ENCODE measurements at regions not wholly inside any gene's neighbourhood (a gene's known extent, or its start where the extent isn't known, plus 50 kb on each side); places are given as distances from the start of the nearest gene placed in this dataset.

DNA sequence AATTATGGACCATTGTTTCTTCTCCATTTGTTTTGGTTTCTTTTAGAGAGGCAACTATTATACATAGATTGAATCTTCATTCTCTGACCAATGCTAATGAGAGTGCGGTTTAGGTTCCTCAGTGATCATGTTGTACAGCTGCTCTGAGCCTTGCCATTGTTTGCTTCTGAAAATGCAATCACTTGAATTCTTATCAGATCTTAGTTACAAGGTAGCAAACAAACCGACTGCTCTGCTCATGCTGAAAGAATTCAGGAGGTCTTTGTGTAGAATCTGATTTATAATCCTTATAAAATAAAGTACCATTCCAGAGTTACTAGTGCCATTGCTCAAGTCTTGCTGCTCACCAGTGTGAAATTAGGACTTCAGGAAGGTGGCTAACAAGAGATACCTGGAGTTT lies 569.1 kb upstream of the ID4 start:
- no peak for DNase-seq (ENCODE audit: low spot score)

DNA sequence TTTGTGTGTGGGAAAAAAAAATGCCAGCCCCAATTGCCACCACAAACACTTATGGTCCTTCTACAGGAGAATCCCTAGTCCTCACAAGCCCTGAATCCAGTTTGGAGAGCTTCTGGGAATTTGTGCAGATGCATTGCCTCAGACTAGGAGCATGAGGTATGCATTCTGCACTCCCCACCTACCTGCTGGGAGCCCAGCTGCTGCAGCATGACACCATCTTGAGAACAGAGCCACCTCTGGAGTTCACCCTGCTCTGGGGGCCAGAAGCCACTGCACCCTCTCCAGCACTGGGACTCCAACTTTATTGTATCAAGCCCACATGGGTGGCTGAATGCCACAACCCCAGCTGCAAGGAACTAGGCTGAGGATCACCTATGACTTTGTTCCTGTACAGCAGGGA lies 568.5 kb upstream of the ID4 start:
- no peak for DNase-seq (ENCODE audit: low spot score)

DNA sequence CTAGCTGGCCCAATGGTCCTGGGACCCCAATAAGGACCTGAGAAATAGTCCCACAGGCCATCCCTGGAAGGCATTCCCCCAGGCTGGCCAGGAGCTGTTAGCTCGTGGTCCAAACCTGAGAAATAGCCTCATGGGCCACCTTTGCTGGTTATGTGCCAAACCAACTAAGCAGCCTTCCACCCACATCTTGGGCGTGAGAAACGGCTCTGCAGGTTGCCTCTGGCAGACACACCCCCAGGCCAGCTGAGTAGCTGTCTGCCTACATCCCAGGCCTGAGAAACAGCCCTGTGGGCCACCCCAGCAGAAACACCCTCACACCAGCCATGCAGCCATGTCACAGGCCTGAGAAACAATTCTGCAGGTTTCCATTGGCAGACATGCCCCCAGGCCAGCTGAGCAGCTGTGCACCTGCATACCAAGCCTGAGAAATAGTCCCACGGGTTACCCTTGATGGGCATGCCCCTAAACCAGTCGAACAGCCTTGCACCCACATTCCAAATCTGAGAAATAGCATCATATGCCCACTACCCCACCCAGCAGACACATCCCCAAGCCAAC lies 567.8 kb upstream of the ID4 start:
- DNase-seq (ENCODE audit: low spot score), result no peak

DNA sequence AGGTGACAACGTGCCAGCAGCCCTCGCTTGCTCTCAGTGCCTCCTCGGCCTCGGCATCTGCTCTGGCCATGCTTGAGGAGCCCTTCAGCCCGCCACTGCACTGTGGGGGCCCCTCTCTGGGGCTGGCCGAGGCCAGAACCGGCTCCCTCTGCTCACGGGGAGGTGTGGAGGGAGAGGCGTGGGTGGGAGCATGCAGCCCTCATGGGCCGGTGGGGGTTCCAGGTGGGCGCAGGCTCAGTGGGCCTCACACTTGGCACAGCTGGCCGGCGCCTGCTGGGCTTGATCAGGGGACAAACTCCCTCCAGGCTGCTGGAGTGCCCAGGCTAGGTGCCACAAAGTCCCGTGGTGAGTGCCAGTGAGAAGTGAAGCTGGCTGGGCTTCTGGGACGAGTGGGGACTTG lies 566.6 kb upstream of the ID4 start:
- DNase-seq (ENCODE audit: low spot score), result no peak

DNA sequence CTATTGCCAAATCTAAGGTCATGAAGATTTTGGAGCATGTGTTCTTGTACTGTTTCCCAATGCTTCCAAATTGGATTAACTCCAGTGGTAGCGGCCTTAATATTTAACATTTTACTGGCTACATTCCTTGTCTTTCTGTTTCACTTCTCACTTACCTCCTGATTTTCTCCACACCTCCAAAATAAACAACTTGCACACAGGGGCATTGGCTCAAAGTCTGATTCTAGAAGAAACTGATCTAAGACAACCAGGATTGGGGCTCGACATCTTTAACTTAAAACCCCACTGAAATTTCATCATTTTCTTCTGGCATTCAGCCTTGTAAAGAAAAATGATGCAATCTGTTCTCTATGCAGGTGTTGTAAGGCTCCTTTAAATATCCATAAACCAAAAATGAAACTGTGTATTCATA lies 557.9 kb upstream of the ID4 start:
- DNase-seq (ENCODE audit: low spot score), result no peak

DNA sequence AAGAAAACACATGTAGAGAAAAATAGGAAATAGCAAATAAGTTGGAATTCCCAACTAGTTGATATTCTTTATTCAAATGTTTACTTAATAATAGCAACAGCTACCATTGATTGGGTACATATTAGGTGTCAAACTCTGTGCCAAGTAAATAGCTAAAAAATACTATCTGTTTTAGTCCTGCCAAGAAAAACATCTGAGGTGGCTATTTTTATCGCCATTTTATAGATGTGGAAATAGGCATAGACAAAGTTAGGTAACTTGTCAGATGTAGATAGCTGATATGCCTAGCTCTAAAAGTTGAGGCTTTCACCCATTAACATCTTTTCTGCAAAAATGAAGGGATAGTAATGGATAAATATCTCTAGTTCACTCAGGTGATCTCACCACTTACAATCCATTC lies 549.2 kb upstream of the ID4 start:
- no peak for DNase-seq (ENCODE audit: low spot score)

DNA sequence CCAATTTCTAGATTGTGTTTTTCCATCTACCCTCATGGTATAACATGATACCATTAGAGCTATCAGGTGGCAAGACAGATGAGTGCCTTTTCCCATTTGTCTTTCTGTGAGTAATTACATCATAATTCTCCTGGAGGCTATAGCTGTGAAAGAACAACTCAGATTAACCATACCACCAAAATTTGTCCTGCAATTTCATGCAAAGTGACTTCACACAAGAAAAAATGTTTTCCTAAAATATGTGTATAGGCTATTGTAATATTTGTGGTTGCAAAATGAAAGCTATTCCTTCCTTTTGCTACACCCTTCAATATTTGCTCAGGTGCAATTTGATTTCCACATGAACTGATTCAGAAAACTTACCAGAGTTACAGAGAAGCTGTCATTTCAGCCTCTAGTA lies 547.7 kb upstream of the ID4 start:
- no peak for DNase-seq (ENCODE audit: low spot score)

DNA sequence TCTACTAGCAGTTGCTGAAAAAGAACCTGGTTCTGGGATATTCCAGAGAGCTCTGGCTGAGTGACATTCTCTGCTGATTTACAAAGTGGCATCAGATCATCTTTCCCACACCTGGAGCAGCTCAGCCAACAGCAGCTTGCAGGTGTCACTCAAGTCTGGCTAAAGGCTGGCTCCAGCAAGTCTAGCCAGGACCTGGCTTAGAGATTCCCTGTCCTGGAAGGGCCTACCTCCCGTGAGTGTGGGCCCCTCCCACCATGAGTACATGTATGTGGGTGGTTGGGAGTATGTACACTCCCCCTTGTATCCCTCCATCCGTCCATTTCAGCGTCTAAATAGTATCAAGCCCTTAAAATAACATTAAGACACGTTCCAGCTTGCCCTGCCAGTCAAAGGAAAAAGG lies 539.3 kb upstream of the ID4 start:
- DNase-seq (ENCODE audit: low spot score), result no peak

DNA sequence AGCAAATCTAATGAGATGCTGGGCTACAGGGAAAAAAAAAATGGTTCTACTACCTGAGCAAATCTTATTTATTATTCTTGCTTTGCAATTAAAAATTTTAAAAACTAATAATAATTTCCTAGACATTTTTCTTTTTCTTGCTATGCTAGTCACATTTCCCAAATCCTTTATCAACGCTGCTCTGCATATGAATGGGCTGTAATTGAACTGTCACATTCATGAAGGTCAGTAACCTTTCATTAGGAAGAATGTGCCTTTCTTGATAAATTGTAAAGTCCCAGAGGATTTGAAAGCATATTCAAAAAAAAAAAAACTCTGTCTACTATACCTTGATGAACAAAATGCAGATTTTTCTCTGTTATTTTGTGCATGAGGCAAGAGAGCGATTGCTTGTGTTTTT lies 538.7 kb upstream of the ID4 start:
- no peak for DNase-seq (ENCODE audit: low spot score)

DNA sequence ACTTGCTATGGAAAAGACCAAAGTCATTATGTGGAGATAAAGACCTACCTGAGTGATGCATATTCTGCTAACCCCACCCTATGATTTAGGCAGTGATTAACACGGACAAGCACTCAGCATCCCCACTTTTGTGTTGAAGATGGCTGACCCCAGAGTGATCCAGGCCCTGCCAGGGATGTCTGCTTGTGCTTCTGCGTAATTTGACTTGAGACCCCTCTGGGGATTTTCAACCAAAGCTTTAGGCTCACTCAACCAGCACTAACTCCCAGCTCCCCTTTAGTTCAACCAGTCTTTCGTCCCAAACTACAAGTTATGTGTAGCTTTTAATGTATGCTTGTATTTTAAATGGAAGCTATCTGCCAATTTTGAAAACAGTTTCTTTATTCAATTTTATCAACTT lies 538.0 kb upstream of the ID4 start:
- DNase-seq (ENCODE audit: low spot score), result no peak

DNA sequence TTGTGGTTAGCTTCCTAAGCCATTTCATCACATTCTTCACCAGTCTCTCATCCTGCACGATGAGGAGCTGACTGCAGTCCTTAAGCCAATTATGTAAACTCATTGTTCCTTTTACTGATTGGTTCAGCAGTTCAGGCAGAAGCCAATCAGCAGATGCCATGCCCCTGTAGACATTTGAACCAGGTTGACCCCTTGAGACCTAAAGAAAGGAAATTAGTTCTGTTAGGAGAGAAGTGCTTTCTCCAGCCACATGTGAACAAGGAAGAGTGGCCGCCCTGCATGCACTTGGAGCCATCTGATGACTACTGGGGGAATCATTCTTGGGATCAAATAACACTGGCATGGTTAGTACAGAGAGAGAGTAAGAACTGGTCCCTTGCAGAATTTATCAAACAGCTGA lies 535.2 kb upstream of the ID4 start:
- no peak for DNase-seq (ENCODE audit: low spot score)

DNA sequence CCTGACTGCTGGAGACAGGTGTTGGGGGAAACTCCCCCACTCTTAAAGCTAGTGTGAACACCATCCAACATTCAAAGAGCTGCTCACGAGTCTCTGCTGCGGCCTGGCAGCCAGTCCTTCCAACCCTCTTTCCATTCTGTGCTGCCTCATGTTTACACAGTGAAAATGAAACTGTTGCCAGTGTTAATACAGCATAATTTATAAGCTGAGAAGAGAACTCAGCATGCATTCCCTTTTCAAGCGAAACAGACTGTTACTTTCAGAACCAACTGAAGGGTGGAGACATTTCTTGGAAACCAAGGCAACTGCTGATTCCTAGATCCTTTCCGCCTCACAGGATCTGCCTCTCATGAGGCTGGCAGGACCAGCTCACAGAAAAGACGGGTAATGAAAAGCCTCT lies 533.8 kb upstream of the ID4 start:
- no peak for DNase-seq (ENCODE audit: low spot score)

DNA sequence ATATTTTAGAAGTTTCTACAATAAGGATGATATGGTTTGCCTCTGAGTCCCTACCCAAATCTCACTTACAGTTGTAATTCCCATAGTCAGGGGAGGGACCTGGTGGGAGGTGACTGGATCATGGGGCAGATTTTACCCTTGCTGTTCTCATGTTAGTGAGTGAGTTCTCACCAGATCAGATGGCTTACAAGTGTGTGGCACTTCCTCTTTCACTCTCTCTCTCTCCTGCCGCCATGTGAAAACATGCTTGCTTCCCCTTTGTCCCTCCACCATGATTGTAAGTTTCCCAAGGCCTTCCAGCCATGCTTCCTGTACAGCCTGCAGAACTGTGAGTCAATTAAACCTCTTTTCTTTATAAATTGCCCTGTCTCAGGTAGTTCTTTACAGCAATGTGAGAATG lies 527.5 kb upstream of the ID4 start:
- DNase-seq (ENCODE audit: low spot score), result no peak

DNA sequence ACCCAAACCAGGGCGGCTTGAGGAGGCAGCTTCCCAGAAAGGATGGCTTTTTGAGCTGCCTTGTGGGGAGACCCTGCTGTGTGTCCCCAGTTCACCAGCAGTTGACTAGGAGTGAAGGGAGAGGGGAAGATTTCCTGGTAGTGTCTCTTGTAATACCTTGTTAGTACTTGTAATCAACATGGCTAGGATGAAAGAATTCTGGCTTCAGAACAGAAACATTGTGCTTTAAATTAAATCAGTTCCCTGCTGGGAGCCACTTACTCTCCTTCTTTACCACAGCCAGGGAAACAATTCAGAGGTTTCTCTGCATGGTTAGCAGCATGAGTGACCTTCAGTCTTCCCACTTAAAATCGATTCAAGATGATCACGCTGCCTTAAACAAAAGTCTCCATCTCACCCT lies 525.4 kb upstream of the ID4 start:
- no peak for DNase-seq (ENCODE audit: low spot score)

DNA sequence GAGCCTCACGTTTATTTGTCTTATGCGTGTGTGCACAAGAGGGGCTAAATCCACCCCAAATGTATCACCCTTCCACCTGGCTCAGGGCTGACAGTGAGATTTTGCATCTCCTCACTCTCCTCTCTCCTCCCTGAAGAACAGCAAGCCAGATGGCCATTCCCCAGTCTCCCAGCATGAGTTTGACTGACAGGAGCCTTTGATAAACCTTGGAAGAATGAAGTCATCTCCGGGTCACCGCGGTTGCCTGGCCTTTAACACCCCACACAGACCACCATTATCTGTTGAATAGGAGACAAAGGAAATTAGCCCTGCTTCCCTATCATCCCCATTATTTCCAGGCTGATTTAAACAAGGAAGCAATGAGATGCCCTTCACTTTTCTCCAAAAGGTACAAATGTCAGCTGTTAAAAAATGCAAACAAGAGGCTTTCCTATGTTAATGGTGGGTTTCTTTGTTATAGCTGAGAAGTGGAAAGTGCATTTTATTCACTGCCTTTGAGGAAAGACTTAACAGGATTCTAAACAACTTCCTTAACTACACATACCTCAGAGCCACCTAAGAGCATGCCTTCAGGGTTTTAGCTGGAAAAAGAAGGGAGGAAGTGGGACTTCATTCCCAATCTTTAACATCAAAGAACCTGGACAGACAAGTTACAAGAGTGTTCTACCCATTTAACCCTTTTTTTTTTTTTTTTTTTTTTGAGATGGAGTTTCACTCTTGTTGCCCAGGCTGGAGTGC lies 524.8 kb upstream of the ID4 start:
- DNase-seq (ENCODE audit: low spot score), result no peak

DNA sequence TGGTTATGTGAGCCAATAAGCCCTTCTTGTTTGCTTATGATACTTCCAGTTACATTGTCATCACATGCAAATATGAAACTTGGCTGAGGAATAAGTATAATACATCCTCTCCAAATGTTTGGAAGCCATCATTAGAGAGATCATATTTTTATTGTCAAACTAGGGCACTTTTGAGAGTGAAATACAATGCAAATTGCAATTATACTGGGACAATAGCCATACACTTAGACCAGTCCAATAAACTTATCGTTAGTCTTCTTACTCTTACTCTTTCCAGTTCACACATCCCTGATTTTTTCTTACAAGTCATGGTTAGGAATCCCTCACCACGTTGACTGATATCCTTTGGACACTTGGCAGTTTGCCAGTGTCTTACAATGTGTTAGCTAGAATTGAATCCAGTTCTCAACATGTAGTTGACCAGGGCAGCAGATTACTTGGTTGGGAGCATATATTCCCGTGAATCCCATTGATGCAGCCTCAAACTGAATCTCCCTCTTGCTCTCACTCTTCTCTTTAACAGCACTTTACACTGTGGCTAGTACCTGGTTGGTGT lies 519.7 kb upstream of the ID4 start:
- no peak for DNase-seq (ENCODE audit: low spot score)

DNA sequence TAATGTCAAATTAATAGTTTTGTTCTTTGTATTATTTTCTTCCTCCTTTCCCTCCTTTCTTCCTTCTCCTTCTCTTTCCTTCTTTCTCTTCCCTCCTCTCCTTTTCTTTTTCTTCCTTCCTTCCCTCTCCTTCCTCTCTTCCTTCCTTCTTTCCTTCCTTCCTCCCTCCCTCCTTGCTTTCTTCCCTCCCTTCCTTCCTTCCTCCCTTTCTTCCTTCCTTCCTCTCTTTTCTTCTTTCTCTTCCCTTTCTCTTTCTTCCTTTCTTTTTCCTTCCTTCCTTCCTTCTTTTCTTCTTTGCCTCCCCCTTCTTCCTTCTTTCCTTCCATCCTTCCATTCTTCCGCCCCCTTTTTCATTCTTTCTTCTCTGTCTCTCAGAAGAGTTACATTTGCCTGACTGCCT lies 518.2 kb upstream of the ID4 start:
- DNase-seq (ENCODE audit: low spot score), result no peak

DNA sequence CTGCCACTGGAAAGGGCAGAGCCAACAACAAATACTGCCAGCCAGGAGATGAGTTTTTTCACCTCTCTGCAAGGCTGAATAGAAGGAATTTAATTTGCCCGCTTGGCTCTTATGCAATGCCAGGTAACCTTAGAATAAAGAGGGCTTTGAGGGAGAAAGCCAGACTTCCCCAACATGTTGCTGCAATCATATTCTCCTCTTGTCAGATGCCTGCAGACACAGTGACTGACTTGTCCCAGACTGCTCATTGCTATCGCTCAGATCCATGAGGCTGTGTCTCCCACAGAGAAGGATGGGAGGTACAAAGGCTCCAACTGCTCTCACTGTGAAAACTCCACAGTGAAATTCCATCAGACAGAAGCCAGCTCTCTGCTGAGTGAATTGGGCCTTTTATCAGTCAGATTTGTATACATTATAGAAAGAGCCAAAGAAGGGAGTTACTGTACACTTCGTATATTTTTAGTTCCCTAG lies 517.0 kb upstream of the ID4 start:
- DNase-seq (ENCODE audit: low spot score), result no peak

DNA sequence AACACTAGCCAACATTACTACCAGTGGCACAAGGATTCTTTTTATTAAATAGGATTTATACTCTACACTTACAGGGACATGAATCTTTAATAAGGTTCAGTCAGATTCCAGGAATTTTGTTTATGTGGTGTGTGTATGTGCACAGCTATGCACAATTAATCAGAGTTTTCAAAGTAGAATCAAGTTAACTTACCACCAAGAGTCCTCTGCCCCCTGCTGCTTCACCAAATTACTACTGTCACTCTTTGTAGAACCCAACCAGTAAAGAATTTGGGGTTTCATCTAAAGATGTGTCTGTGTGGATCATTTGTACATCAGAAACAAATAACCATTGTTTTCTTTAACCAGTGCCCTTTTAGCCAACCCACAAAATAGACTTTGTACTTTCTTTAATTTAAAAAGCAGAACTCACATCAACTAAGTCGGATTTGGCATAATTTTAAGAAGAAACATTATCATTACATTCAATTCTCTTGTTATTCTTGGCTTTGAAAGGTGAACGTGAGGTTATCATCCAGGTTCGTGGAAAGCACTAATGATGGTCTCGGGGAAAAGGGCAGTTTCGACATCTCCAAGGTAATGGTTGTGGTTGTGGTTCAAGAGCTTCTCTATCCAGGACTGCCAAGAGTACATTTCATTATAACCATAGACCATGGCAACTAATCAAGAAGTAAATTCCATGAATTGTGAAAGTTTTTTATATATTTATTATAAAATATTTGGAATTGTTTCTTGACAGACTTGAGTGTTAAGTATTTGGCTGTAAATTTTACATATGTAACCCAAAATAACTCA lies 514.3 kb upstream of the ID4 start:
- DNase-seq (ENCODE audit: low spot score), result no peak

DNA sequence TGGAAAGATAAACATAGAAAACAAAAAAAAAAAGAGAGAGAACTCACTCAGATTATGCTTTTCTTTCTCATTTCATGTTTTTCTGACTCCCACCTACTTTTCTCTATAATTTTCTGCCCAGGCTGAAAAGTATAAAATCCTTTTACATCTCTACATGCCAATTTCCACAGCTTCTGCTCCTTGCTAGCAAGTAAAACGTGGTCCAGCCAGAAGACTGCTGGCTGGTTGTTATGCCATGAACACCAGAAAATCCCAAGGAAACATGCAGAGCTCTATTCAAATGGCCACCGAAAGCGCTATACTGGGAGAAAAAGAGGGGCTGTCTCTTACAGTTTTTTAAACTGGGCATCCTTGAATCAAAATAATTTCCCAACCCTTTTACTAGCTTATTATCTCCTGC lies 512.8 kb upstream of the ID4 start:
- DNase-seq (ENCODE audit: low spot score), result no peak

DNA sequence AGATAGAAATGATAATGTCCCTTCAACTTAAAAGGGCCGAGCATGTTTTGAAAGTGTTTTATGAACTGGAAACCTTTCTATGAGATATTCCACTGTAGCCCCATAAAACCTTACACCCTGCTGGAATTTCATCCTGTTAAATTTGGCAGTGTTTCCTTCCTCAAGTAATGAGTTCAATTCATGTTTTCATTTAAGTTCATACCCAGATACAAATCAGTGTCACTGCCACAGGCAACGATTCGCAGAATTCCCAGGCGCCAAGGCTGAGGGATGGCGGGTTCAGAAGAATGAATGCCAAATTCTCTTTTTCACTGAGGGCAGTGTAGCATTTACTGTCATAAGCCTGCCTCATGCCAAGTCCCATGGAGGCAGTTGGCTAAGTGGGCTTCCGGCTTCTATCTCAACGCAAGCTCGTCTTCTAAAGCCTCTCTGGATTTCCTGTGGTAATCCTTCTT lies 511.8 kb upstream of the ID4 start:
- DNase-seq (ENCODE audit: low spot score), result no peak

DNA sequence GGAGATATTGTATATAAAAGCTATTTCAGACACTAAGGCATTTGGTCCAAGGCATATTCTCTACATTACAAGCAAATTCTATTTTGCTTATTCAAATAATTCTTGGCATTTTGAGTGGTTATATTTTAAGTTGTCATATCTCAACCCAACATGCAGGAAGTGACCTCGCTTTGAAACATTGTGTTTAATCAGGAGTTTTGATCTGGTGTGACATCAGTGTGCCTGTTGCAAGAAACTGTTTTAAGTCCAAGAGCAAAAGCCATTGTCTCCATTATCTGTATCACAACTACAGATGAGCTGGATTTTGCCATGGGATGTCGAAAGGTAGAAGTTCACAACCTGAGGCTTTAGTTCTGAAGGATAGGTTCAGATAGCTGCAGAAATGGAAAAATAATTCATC lies 509.9 kb upstream of the ID4 start:
- no peak for DNase-seq (ENCODE audit: low spot score)

DNA sequence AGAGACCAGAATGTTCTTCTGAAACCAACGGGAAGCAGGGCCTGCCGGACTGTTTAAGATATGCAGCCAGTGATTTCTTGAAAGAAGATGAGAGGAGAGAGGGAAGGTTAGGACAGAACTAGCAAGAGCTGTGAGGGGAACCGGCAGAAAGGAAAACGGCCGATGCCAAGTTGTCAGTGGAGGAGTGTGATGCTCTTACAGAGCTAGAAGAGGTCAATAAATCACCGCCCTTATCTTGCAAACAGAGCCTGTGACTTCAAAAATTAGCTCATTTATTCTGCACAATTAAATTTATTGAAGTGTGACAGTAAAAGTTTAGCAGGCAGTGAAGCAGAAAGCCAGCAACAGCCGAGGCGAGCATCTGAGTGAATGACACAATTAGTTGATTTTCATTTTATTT lies 509.5 kb upstream of the ID4 start:
- no peak for DNase-seq (ENCODE audit: low spot score)

All from hepatic stellate cell (primary cell).